ENCODE measurements at regions not wholly inside any gene's neighbourhood (a gene's known extent, or its start where the extent isn't known, plus 50 kb on each side); places are given as distances from the start of the nearest gene placed in this dataset.

DNA sequence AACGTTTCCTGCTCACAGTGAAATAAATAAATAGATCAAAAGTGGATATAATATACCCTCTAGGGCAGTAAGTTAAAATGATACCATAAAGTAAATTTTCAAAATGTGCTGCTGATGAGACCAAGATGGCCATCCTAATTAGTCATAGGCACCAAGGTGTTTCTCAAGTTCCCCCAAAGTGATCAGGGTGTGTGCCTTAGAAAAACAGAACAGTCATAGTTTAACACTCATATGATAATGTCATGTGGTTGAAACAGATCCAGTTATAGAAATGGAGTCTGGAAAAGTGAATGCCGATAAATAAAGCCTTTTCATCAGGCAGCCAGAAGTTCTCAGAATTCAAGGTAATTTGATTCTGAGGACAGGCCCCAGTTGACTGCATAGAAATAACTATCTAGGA lies 161.5 kb upstream of the CDKN2B start:
- no peak overlapping the region for H3K27ac Mint-ChIP-seq (ENCODE audit: unreplicated experiment)
- no peak for DNase-seq
- no peaks in the 10 kb centered on the region for H3K36me3 ChIP-seq (ENCODE audit: control insufficient read depth, insufficient read depth, low read length)
- POLR2A ChIA-PET: no interaction called here
- no peaks in the 10 kb centered on the region for H3K9me3 ChIP-seq
- TF ChIP-seq, protein P1, sequence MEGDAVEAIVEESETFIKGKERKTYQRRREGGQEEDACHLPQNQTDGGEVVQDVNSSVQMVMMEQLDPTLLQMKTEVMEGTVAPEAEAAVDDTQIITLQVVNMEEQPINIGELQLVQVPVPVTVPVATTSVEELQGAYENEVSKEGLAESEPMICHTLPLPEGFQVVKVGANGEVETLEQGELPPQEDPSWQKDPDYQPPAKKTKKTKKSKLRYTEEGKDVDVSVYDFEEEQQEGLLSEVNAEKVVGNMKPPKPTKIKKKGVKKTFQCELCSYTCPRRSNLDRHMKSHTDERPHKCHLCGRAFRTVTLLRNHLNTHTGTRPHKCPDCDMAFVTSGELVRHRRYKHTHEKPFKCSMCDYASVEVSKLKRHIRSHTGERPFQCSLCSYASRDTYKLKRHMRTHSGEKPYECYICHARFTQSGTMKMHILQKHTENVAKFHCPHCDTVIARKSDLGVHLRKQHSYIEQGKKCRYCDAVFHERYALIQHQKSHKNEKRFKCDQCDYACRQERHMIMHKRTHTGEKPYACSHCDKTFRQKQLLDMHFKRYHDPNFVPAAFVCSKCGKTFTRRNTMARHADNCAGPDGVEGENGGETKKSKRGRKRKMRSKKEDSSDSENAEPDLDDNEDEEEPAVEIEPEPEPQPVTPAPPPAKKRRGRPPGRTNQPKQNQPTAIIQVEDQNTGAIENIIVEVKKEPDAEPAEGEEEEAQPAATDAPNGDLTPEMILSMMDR (IDR thresholded peaks at IDR 0.05; ENCODE audit: insufficient read depth in 1 of 2, low read depth in 1 of 2, low read length in 1 of 2, severe bottlenecking in 1 of 2, unreplicated experiment in 1 of 2): no peak
- no peaks in the 10 kb centered on the region for H3K27me3 ChIP-seq (replicated peaks; ENCODE audit: control insufficient read depth, insufficient read depth, low read length)
- H3K4me3 Mint-ChIP-seq (ENCODE audit: unreplicated experiment): no peak overlapping the region
- no peak overlapping the region for H3K4me3 ChIP-seq (ENCODE audit: low read depth, low read length)
- H3K4me1 ChIP-seq: no peaks in the 10 kb centered on the region
- no peaks in the 10 kb centered on the region for H3K4me1 Mint-ChIP-seq (ENCODE audit: low read depth, unreplicated experiment)
- no TSS peak for BruUV-seq (replicated peaks)
- CTCF ChIA-PET: no interaction called here
- H3K36me3 Mint-ChIP-seq (ENCODE audit: insufficient read depth, unreplicated experiment): no peaks in the 10 kb centered on the region
- H3K9me3 Mint-ChIP-seq (ENCODE audit: unreplicated experiment): no peaks in the 10 kb centered on the region
- intact Hi-C loops (cut with micrococcal nuclease; ENCODE audit: unreplicated experiment): no loop called here
- peaks cover 3% of the 10 kb centered on the region for H3K27me3 Mint-ChIP-seq (ENCODE audit: insufficient read depth, unreplicated experiment)

- Mint-ChIP-seq H3K4me3 (ENCODE audit: unreplicated experiment) (no peak overlapping the region), H3K36me3 (ENCODE audit: insufficient read depth, unreplicated experiment) (no peaks in the 10 kb centered on the region), H3K27ac (ENCODE audit: unreplicated experiment) (no peak overlapping the region), H3K9me3 (ENCODE audit: unreplicated experiment) (no peaks in the 10 kb centered on the region), H3K27me3 (ENCODE audit: insufficient read depth, unreplicated experiment) (peaks cover 3% of the 10 kb centered on the region), H3K4me1 (ENCODE audit: low read depth, unreplicated experiment) (no peaks in the 10 kb centered on the region)
- ChIA-PET CTCF (no interaction called here), POLR2A (no interaction called here)
- no TSS peak for BruUV-seq (replicated peaks)
- Histone ChIP-seq H3K4me3 (ENCODE audit: low read depth, low read length) (no peak overlapping the region), H3K27me3 (replicated peaks; ENCODE audit: control insufficient read depth, insufficient read depth, low read length) (no peaks in the 10 kb centered on the region), H3K4me1 (no peaks in the 10 kb centered on the region), H3K9me3 (no peaks in the 10 kb centered on the region), H3K36me3 (ENCODE audit: control insufficient read depth, insufficient read depth, low read length) (no peaks in the 10 kb centered on the region)
- TF ChIP-seq, protein P1 (IDR thresholded peaks at IDR 0.05; ENCODE audit: insufficient read depth in 1 of 2, low read depth in 1 of 2, low read length in 1 of 2, severe bottlenecking in 1 of 2, unreplicated experiment in 1 of 2): no peak
- intact Hi-C loops (cut with micrococcal nuclease; ENCODE audit: unreplicated experiment): no loop called here
- no peak for DNase-seq
These were observed 162.0 kb upstream of the CDKN2B start for GRCh38 chr9:22170990-22171670.

GRCh38 chr9:22171691-22172090 lies 162.6 kb upstream of the CDKN2B start:
- Histone ChIP-seq H3K4me3 (ENCODE audit: low read depth, low read length) (no peak overlapping the region), H3K36me3 (ENCODE audit: control insufficient read depth, insufficient read depth, low read length) (no peaks in the 10 kb centered on the region), H3K9me3 (no peaks in the 10 kb centered on the region), H3K27me3 (replicated peaks; ENCODE audit: control insufficient read depth, insufficient read depth, low read length) (no peaks in the 10 kb centered on the region), H3K4me1 (no peaks in the 10 kb centered on the region)
- Mint-ChIP-seq H3K4me1 (ENCODE audit: low read depth, unreplicated experiment) (no peaks in the 10 kb centered on the region), H3K27me3 (ENCODE audit: insufficient read depth, unreplicated experiment) (peaks cover 3% of the 10 kb centered on the region), H3K9me3 (ENCODE audit: unreplicated experiment) (no peaks in the 10 kb centered on the region), H3K27ac (ENCODE audit: unreplicated experiment) (no peak overlapping the region), H3K4me3 (ENCODE audit: unreplicated experiment) (no peak overlapping the region), H3K36me3 (ENCODE audit: insufficient read depth, unreplicated experiment) (no peaks in the 10 kb centered on the region)
- ChIA-PET CTCF (no interaction called here), POLR2A (no interaction called here)
- intact Hi-C loops (cut with micrococcal nuclease; ENCODE audit: unreplicated experiment): no loop called here
- no TSS peak for BruUV-seq (replicated peaks)
- TF ChIP-seq, protein P1 (IDR thresholded peaks at IDR 0.05; ENCODE audit: insufficient read depth in 1 of 2, low read depth in 1 of 2, low read length in 1 of 2, severe bottlenecking in 1 of 2, unreplicated experiment in 1 of 2): no peak
- no peak for DNase-seq

Data from Caco-2 (cell line).